HG02642 (cell line): ENCODE measurements at regions not wholly inside any gene's neighbourhood (a gene's known extent, or its start where the extent isn't known, plus 50 kb on each side); places are given as distances from the start of the nearest gene placed in this dataset.
"Not testable (repeated sequence)": the region's sequence is repeated elsewhere in the genome, so short reads cannot be mapped to it uniquely, and the experiment has no call there.

Experiments used
- ATAC-seq: cut with Tn5 transposase; IDR thresholded peaks from one replicate; pipeline ENCODE4 v1.9.1; 2021; ENCODE audit warnings: mild to moderate bottlenecking; ENCODE audit not compliant: unreplicated experiment, poor library complexity

GRCh38 chr11:25741886-25742285 is 590.0 kb upstream of the ANO3 start:
- ATAC-seq = no peak

DNA sequence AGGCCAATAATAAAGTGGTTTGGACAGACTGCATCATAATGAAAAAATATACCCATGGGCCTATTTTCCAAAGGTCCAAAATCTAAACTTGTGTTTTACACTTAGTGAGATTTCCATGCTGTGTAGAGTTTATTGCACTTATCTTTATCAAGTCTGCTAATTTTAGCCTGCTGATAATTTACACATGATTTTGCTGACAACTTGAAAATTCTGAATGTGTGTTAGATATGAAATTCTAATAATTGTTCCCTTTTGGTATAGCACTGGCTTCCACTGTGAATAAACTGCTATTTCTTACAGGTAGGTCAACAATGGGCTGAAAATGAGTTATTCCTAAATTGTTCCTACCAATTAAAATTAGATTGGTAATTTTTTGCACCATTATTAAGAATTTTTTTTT is 589.1 kb upstream of the ANO3 start:
- ATAC-seq = no peak

GRCh38 chr11:25755381-25755780 is 576.5 kb upstream of the ANO3 start:
- no peak for ATAC-seq

- no peak for ATAC-seq
These were observed 575.9 kb upstream of the ANO3 start for GRCh38 chr11:25755918-25756584.

DNA sequence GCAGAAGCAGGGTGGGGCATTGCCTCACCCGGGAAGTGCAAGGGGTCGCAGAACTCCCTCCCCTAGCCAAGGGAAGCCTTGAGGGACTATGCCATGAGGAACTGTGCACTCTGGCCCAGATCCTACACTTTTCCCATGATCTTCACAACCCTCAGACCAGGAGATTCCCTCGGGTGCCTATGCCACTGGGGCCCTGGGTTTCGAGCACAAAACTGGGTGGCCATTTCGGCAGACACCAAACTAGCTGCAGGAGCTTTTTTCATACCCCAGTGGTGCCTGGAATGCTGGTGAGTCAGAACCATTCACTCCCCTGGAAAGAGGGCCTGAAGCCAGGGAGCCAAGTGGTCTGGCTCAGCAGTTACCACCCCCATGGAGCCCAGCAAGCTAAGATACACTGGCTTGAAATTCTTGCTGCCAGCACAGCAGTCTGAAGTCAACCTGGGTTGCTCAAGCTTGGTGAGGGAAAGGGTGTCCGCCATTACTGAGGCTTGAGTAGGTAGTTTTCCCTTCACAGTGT is 573.7 kb upstream of the ANO3 start:
- ATAC-seq = no peak

DNA sequence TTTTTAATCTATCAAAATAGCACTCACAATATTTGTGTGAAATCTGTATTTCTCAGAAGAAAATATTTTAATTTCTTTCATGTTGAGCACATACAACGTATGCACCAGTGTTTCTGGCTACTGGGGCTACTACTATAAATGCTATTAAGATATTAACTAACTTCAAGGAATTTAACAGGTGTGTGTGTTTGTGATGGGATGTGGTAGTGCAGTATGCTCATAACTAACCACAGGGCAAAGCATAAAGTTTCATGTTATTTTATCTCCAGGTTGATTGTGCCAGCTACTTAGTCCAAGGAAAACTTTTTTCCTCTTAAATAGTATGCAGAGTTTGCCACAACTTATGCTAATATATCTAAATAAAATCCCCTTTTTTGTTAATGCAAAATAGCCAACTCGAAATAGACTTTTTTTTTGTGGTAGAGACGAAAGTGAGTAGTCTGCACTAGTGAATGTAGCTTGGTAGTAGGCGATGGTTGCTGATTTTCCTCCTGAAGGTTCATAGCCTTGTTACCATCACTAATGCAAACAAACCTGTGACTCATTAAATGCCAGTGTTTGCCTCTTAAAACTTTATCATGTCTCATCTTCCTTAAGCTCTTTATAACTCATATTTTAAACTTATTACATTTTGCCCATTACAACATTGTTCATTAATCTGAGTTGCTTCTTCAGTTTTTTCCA is 565.5 kb upstream of the ANO3 start:
- ATAC-seq = no peak

- ATAC-seq = no peak
These were observed 562.6 kb upstream of the ANO3 start for GRCh38 chr11:25769287-25769686.

GRCh38 chr11:25771605-25772004 is 560.3 kb upstream of the ANO3 start:
- ATAC-seq = no peak

- ATAC-seq = no peak
These were observed 556.3 kb upstream of the ANO3 start for GRCh38 chr11:25775603-25776002.

DNA sequence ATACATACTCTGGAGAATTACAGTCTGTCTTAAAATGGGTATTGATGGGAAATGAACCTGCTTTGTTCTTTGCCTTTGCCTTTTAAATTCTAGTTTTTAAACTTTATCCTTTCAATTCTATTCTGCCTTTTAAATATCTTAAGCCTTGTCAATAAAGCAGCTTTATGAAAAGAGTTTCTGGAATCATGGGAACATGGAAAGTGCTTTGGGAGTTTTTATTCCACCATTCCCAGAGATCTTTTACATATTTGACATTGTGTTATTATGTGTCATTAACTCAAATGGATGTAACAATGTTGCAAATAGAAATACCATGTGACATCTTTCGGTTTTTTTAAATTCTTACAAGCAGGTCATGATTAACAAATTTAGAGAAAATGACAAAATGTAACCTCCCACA is 555.7 kb upstream of the ANO3 start:
- ATAC-seq = no peak

- ATAC-seq = no peak
These were observed 554.6 kb upstream of the ANO3 start for GRCh38 chr11:25777343-25777742.

GRCh38 chr11:25779033-25779432 is 552.9 kb upstream of the ANO3 start:
- no peak for ATAC-seq

DNA sequence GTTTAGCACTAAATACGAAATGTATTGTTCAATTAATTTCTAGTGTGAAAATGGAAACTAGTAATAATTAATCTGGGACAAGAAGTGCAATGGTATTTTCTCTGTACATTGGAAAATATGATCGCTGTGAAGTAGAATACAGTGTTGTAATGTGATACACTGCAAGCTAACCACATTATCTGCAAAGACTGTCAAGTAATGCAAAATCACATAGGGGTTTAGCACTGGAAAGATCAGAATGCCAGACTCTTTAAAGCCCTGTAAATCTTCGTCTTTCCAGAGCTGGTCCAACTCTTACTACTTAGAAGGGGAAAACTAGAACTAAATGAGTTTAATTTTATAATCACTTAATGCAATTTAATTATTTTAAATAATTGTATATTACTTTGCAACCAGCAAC is 544.5 kb upstream of the ANO3 start:
- no peak for ATAC-seq

- ATAC-seq = no peak
These were observed 541.5 kb upstream of the ANO3 start for GRCh38 chr11:25790396-25790795.

DNA sequence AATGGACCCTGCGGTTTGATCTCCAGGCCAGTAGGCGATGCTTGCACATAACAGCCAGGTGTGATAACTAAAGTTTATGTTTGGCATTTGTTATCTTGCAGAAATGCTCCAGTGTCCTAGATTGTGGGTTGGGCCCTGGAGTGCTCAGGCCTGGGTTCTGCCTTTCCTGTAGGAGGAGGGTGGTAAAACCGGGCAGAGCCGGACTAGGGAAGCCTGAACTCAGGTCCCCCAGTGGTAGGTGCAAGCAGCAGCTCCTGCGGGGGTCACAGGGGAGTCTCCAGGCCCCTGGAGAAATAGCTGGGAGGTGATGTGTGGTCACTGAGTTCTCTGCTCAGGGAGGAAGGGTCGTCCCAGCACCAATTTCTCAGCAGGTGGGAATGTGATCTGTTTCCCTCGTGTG is 538.3 kb upstream of the ANO3 start:
- ATAC-seq = no peak

DNA sequence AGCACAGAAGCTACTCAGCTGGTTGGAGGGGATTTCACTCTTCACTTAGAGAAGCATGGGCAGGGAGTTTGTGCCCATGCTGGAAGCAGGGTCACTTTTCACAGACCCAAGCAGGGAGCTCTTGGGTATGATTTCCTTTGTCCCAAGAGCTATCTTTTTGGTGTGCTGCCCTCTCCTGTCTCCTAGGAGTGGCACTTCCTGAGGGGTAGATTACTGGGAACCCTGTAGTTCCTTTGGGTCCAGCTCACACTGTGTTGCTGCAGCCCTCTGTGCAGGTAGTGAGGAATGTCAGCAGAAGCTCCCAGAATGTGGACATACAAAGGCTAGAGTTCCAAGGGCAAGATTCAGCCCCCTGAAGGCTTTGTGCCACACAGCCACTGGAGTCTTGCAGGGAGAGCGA is 537.1 kb upstream of the ANO3 start:
- no peak for ATAC-seq

GRCh38 chr11:25816411-25816810 is 515.5 kb upstream of the ANO3 start:
- no peak for ATAC-seq

GRCh38 chr11:25824688-25825087 is 507.2 kb upstream of the ANO3 start:
- ATAC-seq = no peak

GRCh38 chr11:25831485-25831884 is 500.4 kb upstream of the ANO3 start:
- not testable (repeated sequence) for ATAC-seq

- ATAC-seq = no peak
These were observed 492.9 kb upstream of the ANO3 start for GRCh38 chr11:25838918-25839625.

DNA sequence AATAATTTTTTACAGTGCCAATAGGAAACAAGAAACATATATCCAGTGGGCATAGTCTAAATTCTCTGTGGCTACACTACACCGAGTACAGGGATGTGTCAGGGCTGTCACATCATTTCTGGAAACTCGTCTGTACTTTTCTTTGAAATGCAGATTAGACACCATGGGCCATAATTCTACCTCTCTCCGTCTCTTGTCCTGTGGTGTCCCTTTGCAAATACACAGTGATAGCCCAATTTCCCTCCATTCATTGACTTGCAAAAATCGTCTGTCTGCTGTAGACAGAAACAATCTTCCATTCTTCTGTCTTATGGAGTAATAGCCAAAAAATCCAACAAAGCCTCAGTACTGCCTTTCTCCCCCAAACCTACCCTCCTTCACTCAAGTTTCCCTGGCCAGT is 487.1 kb upstream of the ANO3 start:
- ATAC-seq = no peak
